ENCODE measurements at regions not wholly inside any gene's neighbourhood (a gene's known extent, or its start where the extent isn't known, plus 50 kb on each side); places are given as distances from the start of the nearest gene placed in this dataset.

DNA sequence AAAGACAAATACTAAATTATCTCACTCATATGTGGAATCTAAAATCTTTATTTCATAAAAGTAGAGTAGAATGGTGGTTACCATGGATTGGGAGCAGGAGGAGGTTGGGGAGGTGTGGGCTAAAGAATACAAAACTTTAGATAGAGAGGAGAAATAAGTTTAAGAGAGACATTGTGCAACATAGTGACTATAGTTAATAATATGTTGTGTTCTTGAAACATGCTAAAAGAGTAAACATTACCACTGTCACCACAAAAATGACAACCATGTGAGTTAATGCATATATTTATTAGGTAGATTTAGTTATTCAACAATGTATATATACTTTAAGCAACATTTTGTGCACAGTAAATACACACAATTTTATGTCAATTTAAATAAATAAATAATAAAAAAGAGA is 128.5 kb upstream of the COL3A1 start:
- no peak for DNase-seq (ENCODE audit: low spot score)
- TF ChIP-seq, protein P1, sequence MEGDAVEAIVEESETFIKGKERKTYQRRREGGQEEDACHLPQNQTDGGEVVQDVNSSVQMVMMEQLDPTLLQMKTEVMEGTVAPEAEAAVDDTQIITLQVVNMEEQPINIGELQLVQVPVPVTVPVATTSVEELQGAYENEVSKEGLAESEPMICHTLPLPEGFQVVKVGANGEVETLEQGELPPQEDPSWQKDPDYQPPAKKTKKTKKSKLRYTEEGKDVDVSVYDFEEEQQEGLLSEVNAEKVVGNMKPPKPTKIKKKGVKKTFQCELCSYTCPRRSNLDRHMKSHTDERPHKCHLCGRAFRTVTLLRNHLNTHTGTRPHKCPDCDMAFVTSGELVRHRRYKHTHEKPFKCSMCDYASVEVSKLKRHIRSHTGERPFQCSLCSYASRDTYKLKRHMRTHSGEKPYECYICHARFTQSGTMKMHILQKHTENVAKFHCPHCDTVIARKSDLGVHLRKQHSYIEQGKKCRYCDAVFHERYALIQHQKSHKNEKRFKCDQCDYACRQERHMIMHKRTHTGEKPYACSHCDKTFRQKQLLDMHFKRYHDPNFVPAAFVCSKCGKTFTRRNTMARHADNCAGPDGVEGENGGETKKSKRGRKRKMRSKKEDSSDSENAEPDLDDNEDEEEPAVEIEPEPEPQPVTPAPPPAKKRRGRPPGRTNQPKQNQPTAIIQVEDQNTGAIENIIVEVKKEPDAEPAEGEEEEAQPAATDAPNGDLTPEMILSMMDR (IDR thresholded peaks at IDR 0.05; ENCODE audit: borderline replicate concordance, control extremely low read depth, extremely low read depth, insufficient read depth, missing control alignments): no peak
- in situ Hi-C loops (cut with MboI; ENCODE audit: low sequenced_read_pairs, unreplicated experiment): no loop called here

DNA sequence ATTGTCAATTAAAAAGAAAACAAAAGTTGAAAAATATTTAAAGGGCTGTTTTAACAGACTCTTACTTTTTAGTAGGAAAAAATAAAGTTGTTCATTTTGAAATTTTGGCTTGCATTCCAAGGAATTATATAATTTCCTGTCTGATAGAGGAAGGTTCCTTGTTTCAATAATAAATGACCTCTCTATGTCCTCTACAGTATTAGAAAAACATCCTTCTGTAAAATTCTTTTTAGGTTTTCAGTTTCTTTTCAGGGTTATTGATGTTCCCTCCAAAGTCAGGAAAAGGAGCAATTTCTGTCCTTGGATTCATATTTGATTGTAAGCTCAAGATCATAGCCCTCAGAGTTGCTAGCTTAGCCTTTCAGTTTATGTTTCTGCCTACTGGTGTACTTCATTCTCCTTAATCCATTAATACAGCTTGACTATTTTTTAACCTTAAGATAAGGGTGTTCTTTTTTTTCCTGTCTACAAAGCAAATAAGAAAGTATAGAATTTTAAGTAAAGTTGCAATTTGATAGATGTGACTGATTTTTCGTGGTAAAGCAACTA is 125.2 kb upstream of the COL3A1 start:
- DNase-seq (ENCODE audit: low spot score): no peak
- in situ Hi-C loops (cut with MboI; ENCODE audit: low sequenced_read_pairs, unreplicated experiment): no loop called here
- TF ChIP-seq, protein P1 (IDR thresholded peaks at IDR 0.05; ENCODE audit: borderline replicate concordance, control extremely low read depth, extremely low read depth, insufficient read depth, missing control alignments): no peak

DNA sequence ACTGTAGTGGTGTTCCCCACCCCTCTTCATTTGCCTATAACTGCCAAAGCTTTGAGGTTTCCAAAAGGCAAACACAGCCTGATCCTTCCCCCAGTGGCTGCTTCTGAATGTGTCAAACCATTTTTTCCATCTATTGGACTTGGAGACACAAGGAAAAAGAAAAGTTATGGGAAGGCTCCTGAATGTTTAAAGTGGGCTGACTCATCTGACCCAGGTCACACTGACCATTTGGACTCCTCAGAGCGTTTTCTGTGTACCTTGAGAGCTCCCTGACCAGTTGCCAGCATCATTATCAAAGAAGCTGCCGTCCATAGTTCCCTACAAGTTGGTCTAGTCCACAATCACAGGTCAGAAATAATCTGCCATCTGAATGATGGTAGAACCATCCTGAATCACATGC is 123.4 kb upstream of the COL3A1 start:
- DNase-seq (ENCODE audit: low spot score): no peak
- TF ChIP-seq, protein P1 (IDR thresholded peaks at IDR 0.05; ENCODE audit: borderline replicate concordance, control extremely low read depth, extremely low read depth, insufficient read depth, missing control alignments): no peak
- in situ Hi-C loops (cut with MboI; ENCODE audit: low sequenced_read_pairs, unreplicated experiment): no loop called here

DNA sequence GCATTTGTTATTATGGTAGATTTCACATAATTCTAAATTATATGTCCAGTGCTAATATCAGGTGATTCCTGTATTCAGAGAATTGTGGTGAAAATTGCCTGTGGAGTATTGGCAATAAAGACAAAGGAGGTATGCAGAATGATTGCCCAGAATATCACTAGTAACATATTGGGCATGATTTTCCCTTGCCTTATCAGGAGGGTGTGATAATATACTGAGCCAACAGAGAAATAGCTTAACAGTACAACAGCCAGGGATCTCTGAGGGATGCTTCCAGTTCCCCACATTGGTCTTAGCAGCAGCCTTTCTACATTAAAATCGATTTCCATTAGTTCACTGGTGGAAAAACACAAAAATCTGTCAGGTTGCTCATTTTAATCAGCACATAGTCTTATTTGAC is 122.9 kb upstream of the COL3A1 start:
- TF ChIP-seq, protein P1 (IDR thresholded peaks at IDR 0.05; ENCODE audit: borderline replicate concordance, control extremely low read depth, extremely low read depth, insufficient read depth, missing control alignments): no peak
- in situ Hi-C loops (cut with MboI; ENCODE audit: low sequenced_read_pairs, unreplicated experiment): no loop called here
- DNase-seq (ENCODE audit: low spot score): no peak

GRCh38 chr2:188851826-188852225 is 122.3 kb upstream of the COL3A1 start:
- TF ChIP-seq, protein P1 (IDR thresholded peaks at IDR 0.05; ENCODE audit: borderline replicate concordance, control extremely low read depth, extremely low read depth, insufficient read depth, missing control alignments): no peak
- in situ Hi-C loops (cut with MboI; ENCODE audit: low sequenced_read_pairs, unreplicated experiment): no loop called here
- no peak for DNase-seq (ENCODE audit: low spot score)

DNA sequence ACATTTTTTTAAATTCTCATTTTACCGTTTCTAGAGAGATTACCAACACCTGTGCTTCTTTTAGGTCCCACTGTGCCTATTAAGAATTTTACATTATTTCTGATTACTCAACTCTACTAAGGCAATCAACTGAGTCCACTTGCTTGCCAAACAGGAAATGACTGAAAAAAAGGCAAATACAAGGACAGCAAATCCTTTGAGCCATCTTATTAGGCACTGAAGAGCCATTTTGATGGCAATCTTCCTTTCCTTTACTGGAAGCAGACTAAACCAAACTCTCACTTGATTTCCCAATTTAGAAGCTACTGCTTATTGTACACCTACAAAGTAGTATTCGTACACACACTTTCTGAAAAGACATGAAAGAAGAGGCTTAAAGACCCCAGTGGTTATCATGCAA is 121.4 kb upstream of the COL3A1 start:
- TF ChIP-seq, protein P1 (IDR thresholded peaks at IDR 0.05; ENCODE audit: borderline replicate concordance, control extremely low read depth, extremely low read depth, insufficient read depth, missing control alignments): no peak
- in situ Hi-C loops (cut with MboI; ENCODE audit: low sequenced_read_pairs, unreplicated experiment): no loop called here
- no peak for DNase-seq (ENCODE audit: low spot score)

DNA sequence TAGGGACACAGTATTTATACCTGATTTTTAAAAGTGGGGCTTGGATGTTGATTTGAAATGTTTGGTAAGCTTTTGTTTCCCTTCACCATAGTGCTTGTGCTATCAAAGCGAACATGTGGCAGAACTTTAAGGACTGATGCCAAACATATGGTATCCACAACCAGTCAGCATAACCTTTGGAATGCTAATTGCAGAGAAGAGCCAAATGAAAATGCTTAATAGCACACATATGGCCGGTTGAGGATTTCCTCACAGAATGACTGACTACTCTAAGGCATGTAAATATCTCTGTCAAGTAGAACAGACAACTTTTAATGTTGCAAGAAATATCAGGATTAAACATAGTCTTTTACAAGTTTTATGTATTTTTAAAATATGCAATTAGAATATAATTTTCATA is 120.9 kb upstream of the COL3A1 start:
- no peak for DNase-seq (ENCODE audit: low spot score)
- in situ Hi-C loops (cut with MboI; ENCODE audit: low sequenced_read_pairs, unreplicated experiment): no loop called here
- TF ChIP-seq, protein P1 (IDR thresholded peaks at IDR 0.05; ENCODE audit: borderline replicate concordance, control extremely low read depth, extremely low read depth, insufficient read depth, missing control alignments): no peak

All from GM13976 (cell line).